Right hindlimb (tissue), 1 donor: ENCODE measurements at regions not wholly inside any gene's neighbourhood (a gene's known extent, or its start where the extent isn't known, plus 50 kb on each side); places are given as distances from the start of the nearest gene placed in this dataset.

Source experiments
- DNase-seq: peaks from one replicate; pipeline ENCODE4 v3.0.0-alpha.2; 2018

DNA sequence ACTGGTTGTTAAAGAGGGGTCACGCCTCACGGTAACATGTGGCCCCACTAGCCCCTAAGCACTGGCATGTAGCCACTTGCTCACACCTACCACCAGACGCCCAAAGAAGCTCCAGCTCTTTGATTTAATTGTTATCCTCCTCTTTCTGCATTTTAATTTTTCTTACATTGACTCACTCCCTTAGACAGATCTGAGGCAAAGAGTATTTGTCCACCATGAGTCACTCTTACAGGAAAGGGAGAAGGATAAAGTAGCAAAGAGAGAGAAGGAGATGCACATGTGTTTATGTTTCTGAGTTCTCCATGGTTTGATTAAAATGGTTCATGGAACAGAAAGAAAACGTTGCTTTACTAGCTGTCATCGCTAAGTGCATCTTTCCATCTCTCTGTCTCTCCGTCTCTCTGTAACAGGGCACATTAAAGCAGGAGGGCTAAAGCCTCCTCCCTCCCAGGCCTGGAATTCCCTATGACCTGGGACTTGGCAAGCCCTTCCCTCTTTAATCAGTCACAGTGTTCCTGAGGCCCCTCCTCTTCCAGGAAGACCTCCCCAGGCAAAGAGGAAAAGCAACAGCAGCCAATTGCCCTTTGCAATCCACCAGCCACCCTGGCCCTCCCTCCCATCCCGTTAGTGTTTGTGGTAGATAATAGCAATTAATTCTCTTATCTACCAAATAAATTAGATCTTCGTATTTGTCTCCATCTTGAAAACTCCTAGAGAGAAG is 112.8 kb upstream of the TSHZ2 start:
- DNase-seq: no peak

DNA sequence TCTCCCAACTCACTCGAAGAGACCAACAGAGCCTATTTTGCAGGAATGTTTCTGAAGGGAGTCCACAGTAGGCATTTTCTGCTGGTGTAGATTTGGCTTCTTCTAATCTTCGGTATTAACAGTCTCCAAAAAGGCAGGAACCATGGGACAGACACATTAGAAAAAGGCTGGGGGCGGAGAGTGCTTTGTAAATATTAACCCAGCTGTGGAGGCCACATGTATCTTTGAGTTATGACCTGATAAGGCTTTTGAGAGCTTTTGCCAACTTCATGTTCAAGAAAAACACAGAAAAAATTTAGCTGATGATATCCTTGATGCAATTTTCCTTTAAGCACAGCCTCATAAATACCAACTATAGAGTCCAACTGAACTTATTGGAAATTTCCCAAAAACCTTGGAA is 119.4 kb upstream of the TSHZ2 start:
- no peak for DNase-seq

DNA sequence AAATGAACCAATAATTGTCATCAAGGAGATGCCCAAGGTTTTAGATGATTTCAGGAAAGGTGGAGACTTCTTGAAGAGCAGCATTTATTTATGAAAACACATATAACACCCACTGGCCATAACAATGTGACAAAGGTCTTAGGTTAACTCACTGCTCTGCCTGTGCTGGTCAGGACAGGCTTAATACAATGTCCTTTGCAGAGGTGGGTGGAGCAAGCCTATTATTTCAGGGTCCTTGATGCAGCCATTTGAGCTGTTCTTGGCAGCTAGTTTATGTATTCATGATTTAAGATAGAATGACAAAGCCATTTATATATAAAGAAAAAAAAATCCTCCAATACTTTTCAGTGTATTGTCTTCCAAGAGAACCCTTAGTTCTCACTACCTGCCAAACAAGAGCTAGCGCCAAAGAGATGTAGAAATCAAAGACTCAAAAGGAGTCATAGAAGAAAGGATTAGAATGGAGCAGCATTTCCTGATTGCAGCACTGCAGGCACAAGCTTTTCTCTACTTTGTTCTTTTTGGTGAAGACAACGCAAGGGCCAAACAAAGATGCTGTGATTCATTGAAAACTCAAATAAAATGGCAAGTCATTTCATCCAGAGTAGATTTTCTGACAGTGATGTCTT is 124.3 kb upstream of the TSHZ2 start:
- no peak for DNase-seq

DNA sequence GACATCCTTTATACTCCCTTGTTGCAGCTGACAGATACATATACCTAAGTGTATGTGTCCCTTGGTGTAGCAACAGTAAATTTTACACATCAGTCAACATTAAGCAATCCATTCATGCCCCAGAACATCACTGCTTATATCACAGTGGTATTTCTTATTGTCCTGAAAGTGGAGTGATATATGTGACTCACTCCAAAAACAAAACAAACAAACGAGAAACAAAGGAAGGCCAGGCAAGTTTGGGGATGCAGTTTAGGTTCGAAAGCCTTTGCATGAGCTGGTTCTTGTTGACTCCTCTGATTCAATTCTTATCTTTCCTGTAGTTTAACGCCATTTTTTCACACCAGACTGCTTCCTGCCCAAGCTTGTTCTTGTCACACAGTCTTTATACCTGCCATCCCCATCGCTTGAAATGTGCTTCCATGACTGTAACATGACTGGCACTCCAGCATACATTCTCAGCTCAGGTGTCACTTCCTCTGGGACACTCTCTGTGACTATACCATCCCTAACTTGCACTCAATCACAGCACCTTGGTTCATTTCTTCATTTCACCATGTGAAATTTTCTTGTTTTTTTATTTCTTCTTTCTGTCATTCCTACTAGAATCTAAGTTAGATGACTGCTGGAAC is 125.0 kb upstream of the TSHZ2 start:
- DNase-seq: no peak

DNA sequence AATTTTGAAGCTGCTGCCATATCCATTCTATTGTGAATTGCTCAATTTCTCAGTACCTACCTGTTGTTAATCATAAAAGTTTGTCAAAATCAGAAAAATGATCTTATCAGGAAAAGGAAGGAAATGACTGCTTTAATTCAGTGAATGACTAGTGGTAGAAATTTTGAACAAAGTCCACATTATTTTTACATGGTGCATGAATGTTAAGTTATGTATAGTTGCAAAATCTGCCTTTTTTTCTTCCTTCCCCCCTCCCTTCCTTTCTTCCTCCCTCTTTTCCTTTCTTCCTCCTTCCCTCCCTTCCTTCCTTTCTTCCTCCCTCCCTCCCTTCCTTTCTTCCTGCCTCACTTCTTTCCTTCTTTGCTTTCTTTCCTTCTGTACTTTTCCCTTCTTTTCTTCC is 127.1 kb upstream of the TSHZ2 start:
- no peak for DNase-seq

DNA sequence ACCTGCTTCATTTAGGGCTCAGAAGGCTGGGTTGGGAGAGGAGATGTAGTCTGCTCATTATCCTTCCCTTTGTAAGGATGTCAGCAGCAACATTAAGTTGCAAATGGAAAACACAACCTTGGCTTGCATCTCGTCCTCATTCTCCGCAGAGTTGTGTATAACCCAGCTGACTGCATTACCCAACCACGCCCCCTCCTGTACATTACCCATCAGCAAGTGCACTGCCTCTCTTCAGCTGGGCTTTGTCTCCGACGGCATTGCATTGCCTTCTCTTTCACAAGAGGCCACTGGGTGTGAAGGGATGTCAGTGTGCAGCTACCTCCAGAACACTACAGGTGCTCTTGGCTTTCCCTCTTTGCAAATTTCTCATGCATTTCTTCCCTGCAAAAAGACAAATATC is 128.7 kb upstream of the TSHZ2 start:
- DNase-seq: no peak

DNA sequence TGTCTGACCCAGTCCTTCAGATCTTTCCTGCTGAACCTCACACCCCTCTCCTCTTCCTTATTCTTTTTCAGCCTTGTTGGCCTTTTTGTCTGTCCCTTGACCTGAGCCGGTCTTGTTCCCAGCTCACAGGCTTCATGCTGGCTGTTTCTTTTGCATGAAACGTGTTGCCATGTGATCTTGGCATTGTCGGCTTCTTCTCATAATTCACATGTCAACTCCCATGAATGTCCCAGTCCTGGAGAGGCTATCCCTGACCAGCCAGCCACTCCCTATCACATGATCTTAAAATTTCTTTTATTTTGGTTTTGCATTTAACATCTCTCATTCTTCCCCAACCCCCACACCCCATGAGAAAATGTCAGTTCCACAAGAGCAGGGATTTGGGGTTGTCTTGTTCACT is 131.2 kb upstream of the TSHZ2 start:
- no peak for DNase-seq

DNA sequence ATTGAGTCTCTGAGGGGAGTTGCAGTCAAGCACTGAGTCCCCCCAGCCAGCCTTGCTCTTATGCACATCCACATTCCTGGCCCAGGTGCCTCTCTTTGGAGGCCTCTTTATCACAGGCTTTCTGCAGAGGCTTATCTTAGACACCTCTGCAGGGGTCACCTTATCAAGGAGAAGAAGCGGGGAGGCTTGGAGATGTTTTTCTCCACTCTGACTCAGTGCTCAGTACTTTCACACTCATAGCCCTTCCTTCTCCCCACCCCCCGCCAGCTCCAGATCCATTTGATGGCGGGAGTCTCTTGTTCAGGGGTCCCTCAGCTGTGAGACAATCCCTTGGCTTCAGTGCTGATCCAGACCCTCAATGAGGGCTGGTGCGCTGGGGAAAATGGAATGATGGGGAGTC is 132.1 kb upstream of the TSHZ2 start:
- DNase-seq: no peak

DNA sequence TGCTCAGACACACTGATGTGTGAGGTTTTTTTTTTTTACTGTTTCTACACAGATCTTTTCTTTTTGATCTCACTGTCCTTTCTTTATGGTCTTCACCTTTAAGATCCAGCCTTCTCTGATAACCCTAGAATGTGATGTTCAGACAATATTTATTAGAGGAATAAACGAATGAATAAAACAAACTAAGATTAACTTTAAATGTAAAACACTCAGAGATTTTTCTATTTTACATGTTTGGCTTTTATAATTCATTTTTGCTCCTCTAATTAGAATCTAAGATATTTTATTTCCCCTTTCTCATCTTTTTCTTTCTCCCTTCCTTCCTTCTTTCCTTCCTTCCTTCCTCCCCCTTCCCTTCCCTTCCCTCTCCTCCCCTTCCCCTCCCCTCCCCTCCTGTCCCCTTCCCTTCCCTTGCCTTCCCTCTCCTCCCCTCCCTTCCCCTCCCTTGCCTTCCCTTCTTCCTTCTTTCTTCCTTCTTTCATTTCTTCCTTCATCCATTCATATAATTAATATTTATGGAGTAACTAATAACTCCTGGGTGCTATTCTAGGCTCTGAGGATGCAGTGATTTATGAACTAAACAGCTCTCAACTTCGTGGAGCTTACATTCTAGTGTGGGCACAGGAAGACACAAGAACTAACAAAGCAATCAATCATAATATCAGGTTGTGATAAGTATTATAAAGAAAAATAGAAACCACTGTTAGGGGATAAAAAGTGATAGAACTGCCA is 133.5 kb upstream of the TSHZ2 start:
- no peak for DNase-seq

DNA sequence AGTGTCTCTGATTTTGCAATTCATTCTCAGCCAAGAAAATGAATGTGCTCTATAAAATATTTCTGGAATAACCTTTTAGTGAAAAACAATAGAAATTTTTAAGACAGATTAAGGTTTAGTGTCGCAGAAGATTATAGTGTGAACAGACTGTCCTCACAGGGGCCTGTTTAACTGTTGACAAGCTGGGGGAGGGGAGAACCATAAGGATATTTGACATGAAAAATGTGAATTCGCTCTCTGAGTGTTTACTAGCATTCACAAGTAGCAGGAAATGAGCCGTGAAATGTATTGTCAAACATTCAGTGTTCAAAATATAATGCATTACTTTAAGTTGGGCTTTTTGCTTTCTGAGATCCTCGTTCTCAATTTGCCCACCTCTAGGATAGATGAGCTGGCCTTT is 134.8 kb upstream of the TSHZ2 start:
- no peak for DNase-seq

DNA sequence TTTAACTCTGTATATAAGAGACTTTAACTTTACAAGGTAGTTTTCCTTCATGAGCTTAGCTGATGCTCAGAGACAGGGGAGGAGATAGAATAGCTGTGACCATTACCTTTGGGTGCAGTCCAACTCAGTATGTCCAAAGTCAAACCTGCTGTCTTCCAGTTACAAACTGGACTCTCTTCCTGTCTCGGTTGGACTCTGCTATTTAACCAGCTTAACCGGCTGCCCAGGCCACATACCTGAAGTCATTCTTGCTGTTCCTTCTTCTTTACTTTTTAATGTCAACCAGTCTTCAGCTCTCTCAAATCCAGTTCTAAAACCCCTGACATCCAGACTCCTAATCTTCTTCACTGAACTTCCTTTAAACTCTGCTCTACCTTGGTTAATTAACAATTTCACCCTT is 138.3 kb upstream of the TSHZ2 start:
- DNase-seq: no peak

DNA sequence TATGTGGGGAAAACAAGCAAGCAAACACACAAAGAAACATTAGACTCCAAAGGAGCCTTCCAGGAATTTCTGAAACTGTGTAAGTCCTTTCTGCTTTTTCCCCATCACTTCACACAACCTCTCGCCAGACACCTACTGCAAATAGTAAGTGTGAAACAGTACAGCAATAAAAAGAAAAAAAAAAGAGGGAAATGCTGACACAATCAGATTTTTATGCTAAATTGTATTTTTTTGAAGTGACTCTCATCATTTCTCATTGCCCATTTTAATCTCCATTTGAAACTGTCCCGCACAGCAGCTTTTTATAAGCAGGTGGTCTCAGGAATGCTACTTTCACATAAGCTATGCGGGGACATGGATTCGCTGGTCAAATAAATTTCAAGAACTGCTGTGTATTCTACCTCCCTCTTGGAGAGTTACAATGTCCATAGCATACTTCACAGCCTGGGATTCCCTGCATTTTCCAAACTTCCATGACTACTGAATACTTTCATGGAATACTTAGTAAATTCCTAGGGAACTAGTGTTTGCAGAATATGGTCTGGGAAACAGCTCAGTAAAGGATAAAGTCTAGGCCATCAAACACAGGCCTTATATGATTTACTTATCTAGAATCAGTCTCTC is 139.9 kb upstream of the TSHZ2 start:
- no peak for DNase-seq

DNA sequence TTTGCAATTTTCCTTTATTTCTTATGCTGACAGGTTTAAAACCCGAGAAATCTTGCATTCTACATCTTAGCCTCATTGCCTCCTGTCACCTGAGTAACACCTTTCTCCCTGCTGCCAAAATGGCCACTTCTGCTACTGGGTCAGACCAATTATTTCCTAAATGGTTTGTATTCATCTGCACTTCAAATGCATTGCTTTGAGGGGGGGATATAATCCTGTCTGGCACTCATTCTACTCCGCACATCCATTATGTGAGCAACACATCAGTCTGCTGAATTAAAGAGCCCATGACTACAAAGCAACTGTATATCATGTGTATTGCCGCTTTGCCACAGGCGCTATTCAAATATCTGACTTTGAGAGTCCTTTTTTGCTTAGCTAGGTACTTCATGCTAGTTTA is 141.6 kb upstream of the TSHZ2 start:
- DNase-seq: no peak

DNA sequence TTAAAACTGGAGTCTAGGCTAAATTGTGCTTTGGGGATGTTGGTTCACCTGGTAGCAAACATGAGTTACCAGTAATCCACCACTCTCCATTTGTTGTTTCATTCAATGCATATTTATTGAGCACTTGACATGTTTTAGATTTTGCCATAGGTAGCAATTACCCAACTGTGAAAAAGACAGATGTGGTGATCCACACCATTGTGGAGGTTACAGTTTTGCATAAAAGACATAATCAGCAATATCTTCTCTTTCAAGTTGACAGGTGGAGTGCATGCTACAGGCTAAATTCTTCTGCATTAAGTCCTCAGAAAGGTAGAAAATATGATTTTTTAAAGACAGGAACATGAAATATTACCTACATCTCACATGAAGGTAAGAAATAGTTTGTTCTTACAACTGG is 143.0 kb upstream of the TSHZ2 start:
- DNase-seq: no peak

DNA sequence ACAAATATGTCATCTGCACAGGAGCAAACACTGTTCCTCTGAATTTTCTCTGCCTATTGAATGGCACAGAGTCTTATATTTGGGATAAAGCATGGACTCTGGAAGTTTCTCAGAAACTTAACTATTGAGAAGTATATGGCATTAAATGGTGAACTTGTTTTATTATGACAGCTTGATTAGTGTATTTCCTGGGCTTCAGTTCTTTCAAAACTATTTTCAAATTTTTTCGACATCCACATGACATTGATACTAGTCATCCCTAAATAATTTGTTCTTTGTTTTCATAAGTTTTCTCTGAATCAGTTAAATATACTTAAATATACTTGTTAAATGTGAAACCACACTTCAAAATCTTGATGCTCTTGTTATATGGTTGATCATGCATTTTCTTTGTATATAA is 144.0 kb upstream of the TSHZ2 start:
- no peak for DNase-seq

DNA sequence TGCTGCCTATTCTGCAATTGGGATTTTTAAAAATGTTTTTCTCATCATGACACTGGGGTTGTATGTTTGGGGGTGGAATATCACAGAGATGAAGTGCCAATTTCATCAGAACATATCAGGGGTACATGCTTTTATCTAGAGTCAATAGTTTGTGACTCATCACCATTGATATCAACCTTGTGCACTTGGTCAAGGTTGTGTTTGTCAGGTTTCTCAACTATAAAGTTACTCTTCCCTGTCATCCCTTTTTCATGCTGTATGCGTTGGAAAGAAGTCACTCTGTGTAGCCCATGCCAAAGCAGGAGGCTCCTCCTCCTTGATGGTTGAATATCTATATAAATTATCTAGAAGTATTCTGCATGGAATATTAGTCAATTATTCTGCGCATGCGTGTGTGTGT is 145.4 kb upstream of the TSHZ2 start:
- DNase-seq: no peak

DNA sequence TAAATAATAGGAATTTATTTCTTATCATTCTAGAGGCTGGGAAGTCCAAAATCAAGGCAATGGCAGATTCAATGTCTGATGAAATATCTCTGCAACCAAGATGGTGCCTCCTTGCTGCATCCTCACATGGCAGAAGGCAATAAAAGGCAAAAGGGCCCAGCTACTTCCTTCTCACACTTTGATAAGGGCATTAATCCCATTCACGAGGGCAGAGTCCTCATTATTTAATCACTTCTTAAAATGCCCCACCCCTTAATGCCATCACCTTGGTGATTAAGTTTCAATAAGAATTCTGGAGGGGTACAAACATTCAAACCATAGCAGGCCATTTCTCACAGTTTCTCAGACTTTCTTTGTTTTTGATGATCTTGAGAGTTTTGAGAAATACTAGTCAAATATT is 145.8 kb upstream of the TSHZ2 start:
- DNase-seq: no peak

DNA sequence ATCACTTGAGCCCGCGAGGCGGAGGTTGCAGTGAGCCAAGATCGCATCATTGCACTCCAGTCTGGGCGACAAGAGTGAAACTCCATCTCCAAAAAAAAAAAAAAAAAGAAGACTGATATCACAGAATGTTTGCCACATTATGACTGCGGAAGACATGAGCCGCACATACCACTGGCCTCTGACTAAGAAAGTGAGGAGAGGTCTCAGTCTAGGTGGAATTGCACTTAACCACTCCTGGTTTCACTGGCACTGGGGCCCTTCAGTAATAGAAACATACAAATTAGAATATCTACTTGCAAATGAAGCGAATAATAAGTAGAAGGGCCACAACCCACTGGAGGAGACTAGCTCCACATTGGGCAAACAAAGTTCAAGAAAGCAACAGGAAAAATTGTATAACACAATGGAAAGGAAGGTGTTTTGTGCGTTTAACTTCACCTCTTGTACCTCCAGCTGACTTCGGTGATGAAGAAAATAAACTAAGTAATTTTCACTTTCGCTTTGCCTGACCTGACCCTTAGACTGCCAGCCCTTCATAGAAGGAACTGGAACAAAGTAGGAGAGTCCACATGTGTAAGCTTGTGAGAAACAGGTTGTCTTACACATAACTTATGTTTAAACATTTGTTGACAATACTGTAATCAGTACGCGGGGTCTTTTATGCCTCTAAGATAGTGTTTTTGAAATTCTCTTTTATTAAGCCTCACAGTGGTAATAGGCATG is 147.5 kb upstream of the TSHZ2 start:
- DNase-seq: no peak

DNA sequence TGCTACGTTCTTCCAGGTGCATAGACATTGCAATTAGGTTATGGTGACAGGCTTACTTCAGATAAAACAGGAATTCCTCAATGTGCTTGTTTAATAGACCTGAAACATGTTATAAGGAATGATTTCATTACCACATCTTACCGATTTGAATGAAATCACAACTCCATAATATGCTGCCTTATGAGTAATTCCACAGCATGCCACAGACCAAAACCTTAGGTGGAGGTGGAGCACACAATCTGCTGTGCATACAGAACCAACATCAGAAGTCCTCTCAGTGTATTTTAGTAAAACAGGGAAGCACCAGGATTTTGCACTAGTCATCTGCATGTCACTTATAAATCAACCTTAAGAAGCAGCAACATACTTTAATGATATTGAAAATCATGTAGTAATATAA is 148.9 kb upstream of the TSHZ2 start:
- no peak for DNase-seq

DNA sequence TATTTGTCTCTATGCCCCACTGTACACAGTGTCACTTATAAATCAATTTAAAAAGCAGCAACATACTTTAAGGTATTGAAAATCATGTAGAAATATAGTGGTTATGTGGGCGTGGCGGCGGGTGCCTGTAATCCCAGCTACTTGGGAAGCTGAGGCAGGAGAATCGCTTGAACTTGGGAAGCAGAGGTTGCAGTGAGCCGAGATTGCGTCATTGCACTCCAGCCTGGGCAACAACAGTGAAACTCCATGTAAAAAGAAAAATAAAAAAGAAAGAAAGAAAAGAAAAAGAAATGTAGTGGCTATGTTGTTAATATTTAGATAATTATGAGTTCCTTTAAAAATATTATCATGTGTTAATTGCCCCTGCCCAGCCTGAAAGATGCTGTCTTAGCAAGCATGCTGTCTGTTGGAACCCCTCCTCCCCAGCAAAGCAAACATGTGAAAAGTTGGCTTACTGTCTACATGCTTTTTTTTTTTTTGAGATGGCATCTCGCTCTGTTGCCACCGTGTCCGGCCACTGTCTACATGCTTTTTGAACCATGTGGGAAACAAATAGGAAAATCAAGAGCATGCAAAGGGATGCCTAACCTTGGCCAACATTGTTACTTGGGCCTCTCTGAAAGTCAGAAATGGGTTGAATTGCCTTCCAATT is 151.4 kb upstream of the TSHZ2 start:
- no peak for DNase-seq

DNA sequence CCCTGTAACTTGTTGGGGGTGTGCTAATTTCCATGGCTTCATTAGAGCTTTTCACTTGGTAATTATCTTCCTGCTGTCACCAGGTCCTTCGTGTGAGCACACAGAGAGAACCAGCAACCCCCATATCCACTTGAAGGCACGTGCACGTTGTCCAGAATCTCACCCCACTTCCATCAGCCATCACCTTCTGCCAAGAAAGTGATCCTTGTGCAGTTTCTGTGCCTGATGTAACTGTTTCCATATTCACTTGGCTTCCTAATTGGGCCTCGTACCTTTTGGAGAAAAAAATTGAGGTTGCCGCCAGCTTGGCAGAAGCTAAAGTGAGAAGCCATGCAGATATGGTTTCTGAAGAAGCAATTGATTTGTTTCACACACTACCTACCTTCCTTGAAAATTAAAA is 153.7 kb upstream of the TSHZ2 start:
- DNase-seq: peak; percentile 27

DNA sequence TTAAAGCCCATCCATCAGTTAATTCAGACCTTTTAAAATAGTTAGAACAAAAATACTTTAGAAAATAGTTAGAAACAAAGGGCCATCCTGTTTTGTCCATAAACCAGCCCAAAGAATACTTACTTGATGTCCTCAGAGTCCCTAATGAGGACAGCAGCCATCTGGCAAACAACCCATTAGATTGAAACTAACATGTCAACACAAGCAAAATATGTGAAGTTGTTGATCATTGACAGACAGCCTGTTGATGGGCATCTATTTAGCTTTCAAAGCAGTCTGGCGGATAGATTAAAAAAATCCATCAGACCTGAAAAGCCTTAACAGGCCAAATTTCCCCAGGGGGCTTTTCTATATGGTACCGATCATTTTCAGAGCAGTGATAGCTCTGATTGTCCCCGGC is 154.2 kb upstream of the TSHZ2 start:
- no peak for DNase-seq
